CD4-positive, alpha-beta T cell (primary cell): ENCODE measurements at regions not wholly inside any gene's neighbourhood (a gene's known extent, or its start where the extent isn't known, plus 50 kb on each side); places are given as distances from the start of the nearest gene placed in this dataset.

ENCODE experiments used
- ATAC-seq: fragments of 200-7000 bp; cut with Tn5 transposase; one replicate; pipeline ENCODE4 v1.10.0; 2022; ENCODE audit warnings: mild to moderate bottlenecking; ENCODE audit not compliant: poor library complexity
- CTCF ChIA-PET: fragments of 350-600 bp; sonication (Branson Sonifier 250); formaldehyde crosslinking; loops from one replicate; lab custom pipeline; 2021; ENCODE audit warnings: antibody characterized with exemption, inconsistent platforms; lab: Charles Lee
- POLR2A ChIA-PET: fragments of 350-600 bp; sonication (Branson Sonifier 250); formaldehyde crosslinking; loops from one replicate; lab custom pipeline; 2021; ENCODE audit warnings: antibody characterized with exemption, inconsistent platforms; lab: Charles Lee
- DNase-seq, 14 experiments: peaks; one replicate each; pipeline ENCODE4 v3.0.0-alpha.2; 2013 to 2020; ENCODE audit warnings: mixed read lengths in 2 of 14
- H3K27ac ChIP-seq, 2 donors: one replicate each; pipeline versions ENCODE4 v1.5.1 to v1.7.0; 2013; ENCODE audit warnings: low read length in 2 of 2, low read depth in 1 of 2, mild to moderate bottlenecking in 1 of 2
- H3K27me3 ChIP-seq, 2 experiments: 1 replicate in 1 of 2; 2 replicates in 1 of 2; pipeline versions ENCODE4 v1.6.1 to v1.7.0; 2013; ENCODE audit warnings: low read length in 2 of 2, control low read depth in 1 of 2, mild to moderate bottlenecking in 1 of 2, moderate library complexity in 1 of 2; ENCODE audit not compliant: insufficient read depth in 2 of 2, control insufficient read depth in 1 of 2
- H3K36me3 ChIP-seq: one replicate; pipeline ENCODE4 v1.6.1; 2013; ENCODE audit warnings: low read length, control low read depth; ENCODE audit not compliant: insufficient read depth
- H3K4me1 ChIP-seq: one replicate; pipeline ENCODE4 v1.6.1; 2013; ENCODE audit warnings: low read length, control low read depth; ENCODE audit not compliant: insufficient read depth
- H3K4me3 ChIP-seq: one replicate; pipeline ENCODE4 v1.5.1; 2013; ENCODE audit warnings: mild to moderate bottlenecking, low read length, moderate library complexity
- H3K9me3 ChIP-seq, 2 experiments: 1 replicate in 1 of 2; 2 replicates in 1 of 2; pipeline versions ENCODE4 v1.6.1 to v1.7.0; 2013; ENCODE audit warnings: low read length in 2 of 2, mild to moderate bottlenecking in 2 of 2, control low read depth in 1 of 2, moderate library complexity in 1 of 2; ENCODE audit not compliant: control insufficient read depth in 1 of 2, insufficient read depth in 1 of 2
- H3K27ac Mint-ChIP-seq: one replicate; pipeline ENCODE4 v1.8.0; 2020; ENCODE audit warnings: mixed read lengths
- H3K27me3 Mint-ChIP-seq: one replicate; pipeline ENCODE4 v1.8.0; 2021; ENCODE audit warnings: mixed read lengths
- H3K36me3 Mint-ChIP-seq: one replicate; pipeline ENCODE4 v1.8.0; 2021; ENCODE audit warnings: low read depth, mixed read lengths
- H3K4me1 Mint-ChIP-seq: one replicate; pipeline ENCODE4 v1.8.0; 2021; ENCODE audit warnings: low read depth, mixed read lengths
- H3K4me3 Mint-ChIP-seq: one replicate; pipeline ENCODE4 v1.8.0; 2020; ENCODE audit warnings: mild to moderate bottlenecking, mixed read lengths
- H3K9me3 Mint-ChIP-seq: one replicate; pipeline ENCODE4 v1.8.0; 2020; ENCODE audit warnings: mixed read lengths
- intact Hi-C, 2 experiments: fragments of 100-400 bp; cut with DNase I in 1 of 2; cut with micrococcal nuclease in 1 of 2; formaldehyde crosslinking; loops; one replicate each; pipeline versions ENCODE4 v1.15.1 to v1.9.0; 2023 to 2025; cut with DNase I, micrococcal nuclease
- TF ChIP-seq, protein P1 (sequence below): fragments of 200-600 bp; IDR thresholded peaks from one replicate; pipeline ENCODE4 v1.8.0; 2022; ENCODE audit warnings: antibody characterized with exemption, mild to moderate bottlenecking

DNA sequence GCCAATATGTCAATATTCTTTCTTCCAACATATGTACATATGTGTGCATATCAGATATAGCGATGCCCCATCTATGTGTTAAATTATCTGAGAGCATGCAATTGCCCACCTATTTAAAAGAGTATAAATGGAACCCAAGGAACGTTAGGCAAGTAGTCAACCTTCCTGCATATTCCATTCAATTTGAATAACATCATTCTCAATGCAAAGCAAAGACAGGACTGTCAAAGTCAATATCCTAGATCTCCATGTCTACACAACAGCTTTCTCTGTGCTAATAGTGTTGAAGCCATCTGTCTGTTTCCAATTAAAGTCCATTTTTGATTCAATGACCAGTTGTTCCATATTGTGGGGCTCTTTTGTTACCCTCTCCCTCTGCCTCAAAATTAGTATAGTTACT lies 85.3 kb upstream of the COX7C start:
- Histone ChIP-seq H3K36me3 (no peaks in the 10 kb centered on the region), H3K9me3 (no peaks in the 10 kb centered on the region), H3K27me3 (no peaks in the 10 kb centered on the region), H3K4me1 (no peaks in the 10 kb centered on the region), H3K4me3 (no peak overlapping the region), H3K27ac (no peak overlapping the region)
- no peak for DNase-seq
- intact Hi-C loops = no loop called here
- ChIA-PET CTCF (no interaction called here), POLR2A (no interaction called here)
- TF ChIP-seq, protein P1, sequence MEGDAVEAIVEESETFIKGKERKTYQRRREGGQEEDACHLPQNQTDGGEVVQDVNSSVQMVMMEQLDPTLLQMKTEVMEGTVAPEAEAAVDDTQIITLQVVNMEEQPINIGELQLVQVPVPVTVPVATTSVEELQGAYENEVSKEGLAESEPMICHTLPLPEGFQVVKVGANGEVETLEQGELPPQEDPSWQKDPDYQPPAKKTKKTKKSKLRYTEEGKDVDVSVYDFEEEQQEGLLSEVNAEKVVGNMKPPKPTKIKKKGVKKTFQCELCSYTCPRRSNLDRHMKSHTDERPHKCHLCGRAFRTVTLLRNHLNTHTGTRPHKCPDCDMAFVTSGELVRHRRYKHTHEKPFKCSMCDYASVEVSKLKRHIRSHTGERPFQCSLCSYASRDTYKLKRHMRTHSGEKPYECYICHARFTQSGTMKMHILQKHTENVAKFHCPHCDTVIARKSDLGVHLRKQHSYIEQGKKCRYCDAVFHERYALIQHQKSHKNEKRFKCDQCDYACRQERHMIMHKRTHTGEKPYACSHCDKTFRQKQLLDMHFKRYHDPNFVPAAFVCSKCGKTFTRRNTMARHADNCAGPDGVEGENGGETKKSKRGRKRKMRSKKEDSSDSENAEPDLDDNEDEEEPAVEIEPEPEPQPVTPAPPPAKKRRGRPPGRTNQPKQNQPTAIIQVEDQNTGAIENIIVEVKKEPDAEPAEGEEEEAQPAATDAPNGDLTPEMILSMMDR = no peak
- no peak for ATAC-seq
- no peak overlapping the region for H3K4me3 Mint-ChIP-seq
- H3K4me1 Mint-ChIP-seq = no peaks in the 10 kb centered on the region
- H3K27ac Mint-ChIP-seq = no peak overlapping the region
- peaks cover 19% of the 10 kb centered on the region for H3K27me3 Mint-ChIP-seq
- H3K9me3 Mint-ChIP-seq = no peaks in the 10 kb centered on the region
- no peaks in the 10 kb centered on the region for H3K36me3 Mint-ChIP-seq

DNA sequence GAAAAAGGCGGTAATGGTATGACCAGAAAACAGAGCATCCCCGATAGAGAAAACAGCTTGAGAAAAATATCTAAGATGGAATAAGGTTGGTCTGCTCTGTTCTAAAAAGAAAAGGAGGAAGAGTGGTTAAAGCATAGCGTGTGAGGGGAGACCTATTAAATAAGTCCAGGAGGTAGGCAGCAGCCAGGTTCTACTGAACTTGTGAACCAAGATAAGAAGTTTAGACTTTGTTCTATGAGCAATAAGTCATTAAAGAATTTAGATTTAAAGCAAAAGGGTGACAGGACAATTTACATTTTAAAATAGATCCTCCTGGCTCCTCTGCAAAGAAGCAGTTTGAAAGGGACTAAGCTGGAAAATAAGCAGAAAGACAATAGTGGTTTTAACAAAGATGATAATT lies 81.3 kb upstream of the COX7C start:
- no peak overlapping the region for H3K4me3 ChIP-seq
- POLR2A ChIA-PET = no interaction called here
- H3K27ac Mint-ChIP-seq = no peak overlapping the region
- no peaks in the 10 kb centered on the region for H3K4me1 Mint-ChIP-seq
- H3K27me3 Mint-ChIP-seq = peaks cover 20% of the 10 kb centered on the region
- DNase-seq (no peak), ATAC-seq (no peak)
- H3K9me3 ChIP-seq = no peaks in the 10 kb centered on the region
- H3K4me1 ChIP-seq = no peaks in the 10 kb centered on the region
- intact Hi-C loops = no loop called here
- H3K9me3 Mint-ChIP-seq = no peaks in the 10 kb centered on the region
- no peaks in the 10 kb centered on the region for H3K36me3 Mint-ChIP-seq
- H3K36me3 ChIP-seq = no peaks in the 10 kb centered on the region
- CTCF ChIA-PET = no interaction called here
- no peak overlapping the region for H3K27ac ChIP-seq
- H3K27me3 ChIP-seq = no peaks in the 10 kb centered on the region
- TF ChIP-seq, protein P1 = no peak
- no peak overlapping the region for H3K4me3 Mint-ChIP-seq

DNA sequence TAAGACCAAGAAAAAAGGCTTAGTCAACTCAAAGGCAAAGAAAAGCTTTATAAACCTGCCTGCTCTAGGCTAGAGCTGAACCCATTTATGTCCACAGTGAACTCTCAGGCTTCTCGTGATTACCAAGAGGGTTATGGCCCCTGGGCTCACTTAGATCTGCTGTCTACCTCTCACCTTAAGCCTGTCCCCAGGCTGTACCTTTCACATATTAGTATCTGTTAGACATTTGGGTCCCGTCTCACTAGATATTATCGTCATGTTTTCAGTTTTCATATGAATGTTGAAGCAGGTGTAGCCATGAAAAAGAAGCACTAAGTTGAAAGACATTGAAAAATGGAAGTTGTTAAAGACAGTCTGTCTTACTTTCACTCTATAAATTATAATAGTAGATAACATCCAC lies 75.2 kb upstream of the COX7C start:
- intact Hi-C loops = no loop called here
- no peaks in the 10 kb centered on the region for H3K4me1 ChIP-seq
- Mint-ChIP-seq H3K27me3 (peaks cover 5% of the 10 kb centered on the region), H3K4me1 (no peaks in the 10 kb centered on the region), H3K36me3 (no peaks in the 10 kb centered on the region), H3K4me3 (no peak overlapping the region), H3K9me3 (no peaks in the 10 kb centered on the region), H3K27ac (no peak overlapping the region)
- CTCF ChIA-PET = no interaction called here
- no peaks in the 10 kb centered on the region for H3K27me3 ChIP-seq
- H3K27ac ChIP-seq = no peak overlapping the region
- POLR2A ChIA-PET = no interaction called here
- no peak overlapping the region for H3K4me3 ChIP-seq
- ATAC-seq = no peak
- no peaks in the 10 kb centered on the region for H3K9me3 ChIP-seq
- no peaks in the 10 kb centered on the region for H3K36me3 ChIP-seq
- TF ChIP-seq, protein P1 = no peak
- no peak for DNase-seq
